ENCODE measurements at regions not wholly inside any gene's neighbourhood (a gene's known extent, or its start where the extent isn't known, plus 50 kb on each side); places are given as distances from the start of the nearest gene placed in this dataset.

DNA sequence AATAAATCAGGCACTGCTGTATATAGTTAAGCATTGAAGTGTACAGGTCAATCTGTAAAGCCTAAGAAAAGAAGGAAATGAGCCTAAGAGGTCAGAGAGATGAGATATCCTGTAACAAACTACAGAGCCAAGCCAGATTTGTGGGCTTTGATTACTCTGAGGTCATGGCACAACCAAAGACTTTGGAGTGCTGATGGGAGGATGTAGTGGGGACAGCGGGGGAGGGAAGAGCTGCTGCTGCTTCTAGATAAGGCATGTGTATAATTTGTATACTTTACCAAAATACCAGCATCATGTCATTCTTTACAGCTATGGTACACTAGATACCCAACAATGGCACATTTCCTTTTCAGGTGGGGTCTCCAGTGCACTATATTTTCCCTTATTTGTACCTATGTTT lies 102.5 kb downstream of the OGFRL1 start:
- no peak for TF ChIP-seq MYC (IDR thresholded peaks at IDR 0.05; ENCODE audit: low read depth, low read length)
- TF ChIP-seq, protein P1, sequence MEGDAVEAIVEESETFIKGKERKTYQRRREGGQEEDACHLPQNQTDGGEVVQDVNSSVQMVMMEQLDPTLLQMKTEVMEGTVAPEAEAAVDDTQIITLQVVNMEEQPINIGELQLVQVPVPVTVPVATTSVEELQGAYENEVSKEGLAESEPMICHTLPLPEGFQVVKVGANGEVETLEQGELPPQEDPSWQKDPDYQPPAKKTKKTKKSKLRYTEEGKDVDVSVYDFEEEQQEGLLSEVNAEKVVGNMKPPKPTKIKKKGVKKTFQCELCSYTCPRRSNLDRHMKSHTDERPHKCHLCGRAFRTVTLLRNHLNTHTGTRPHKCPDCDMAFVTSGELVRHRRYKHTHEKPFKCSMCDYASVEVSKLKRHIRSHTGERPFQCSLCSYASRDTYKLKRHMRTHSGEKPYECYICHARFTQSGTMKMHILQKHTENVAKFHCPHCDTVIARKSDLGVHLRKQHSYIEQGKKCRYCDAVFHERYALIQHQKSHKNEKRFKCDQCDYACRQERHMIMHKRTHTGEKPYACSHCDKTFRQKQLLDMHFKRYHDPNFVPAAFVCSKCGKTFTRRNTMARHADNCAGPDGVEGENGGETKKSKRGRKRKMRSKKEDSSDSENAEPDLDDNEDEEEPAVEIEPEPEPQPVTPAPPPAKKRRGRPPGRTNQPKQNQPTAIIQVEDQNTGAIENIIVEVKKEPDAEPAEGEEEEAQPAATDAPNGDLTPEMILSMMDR (IDR thresholded peaks at IDR 0.05; ENCODE audit: low read depth, low read length) = no peak
- TF ChIP-seq POLR2A (IDR thresholded peaks at IDR 0.05; ENCODE audit: extremely low read depth, insufficient read length) = no peak
